Neural progenitor cell (in vitro differentiated cells): ENCODE measurements at regions not wholly inside any gene's neighbourhood (a gene's known extent, or its start where the extent isn't known, plus 50 kb on each side); places are given as distances from the start of the nearest gene placed in this dataset.

Experiments used
- CTCF ChIP-seq: fragments of 200-600 bp; sonication (generic); IDR thresholded peaks from 2 replicates; pipeline ENCODE4 v1.5.1; 2017; ENCODE audit warnings: antibody characterized with exemption, mild to moderate bottlenecking
- EZH2 ChIP-seq: fragments of 200-600 bp; sonication (generic); IDR thresholded peaks from 2 replicates; pipeline ENCODE4 v1.6.1; 2017; ENCODE audit warnings: antibody characterized with exemption, mild to moderate bottlenecking, moderate library complexity
- EZH2phosphoT487 ChIP-seq: fragments of 200-600 bp; sonication (generic); IDR thresholded peaks from 2 replicates; pipeline ENCODE4 v1.6.1; 2017; ENCODE audit warnings: antibody characterized with exemption

GRCh38 chr6:4703382-4703781 is 72.8 kb upstream of the CDYL start:
- TF ChIP-seq CTCF (no peak), EZH2 (no peak), EZH2phosphoT487 (no peak)
